ENCODE measurements at regions not wholly inside any gene's neighbourhood (a gene's known extent, or its start where the extent isn't known, plus 50 kb on each side); places are given as distances from the start of the nearest gene placed in this dataset.
"Not testable (repeated sequence)": the region's sequence is repeated elsewhere in the genome, so short reads cannot be mapped to it uniquely, and the experiment has no call there.

DNA sequence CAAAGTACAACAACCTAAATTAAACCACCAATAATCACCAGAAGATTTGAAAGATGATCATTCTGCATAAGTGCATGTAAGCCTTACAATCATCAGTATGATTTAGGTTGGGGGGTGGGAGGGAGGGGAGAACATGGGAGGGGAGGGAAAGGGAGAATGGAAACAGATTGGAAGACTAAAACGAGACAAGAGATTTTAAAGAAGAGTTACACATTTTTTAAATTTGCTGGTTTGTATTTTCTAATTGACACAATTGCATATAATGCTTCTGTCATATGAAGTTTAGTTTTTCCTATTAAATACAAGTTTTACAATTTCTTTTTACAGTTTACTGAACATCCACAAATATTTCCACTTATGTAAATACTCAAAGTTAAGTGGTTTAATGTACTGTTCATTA lies 2118.9 kb downstream of the PCDH9 start:
- no peak overlapping the region for H3K4me3 ChIP-seq
- intact Hi-C loops (cut with DNase I): no loop called here
- no peaks in the 10 kb centered on the region for H3K27me3 ChIP-seq
- WGBS, 2 donors: 44 to 62% methylated on average over 1 of the region's 1 CpG
- H3K4me1 ChIP-seq: no peaks in the 10 kb centered on the region
- TF ChIP-seq CTCF (IDR thresholded peaks at IDR 0.05): no peak
- no peaks in the 10 kb centered on the region for H3K36me3 ChIP-seq
- ATAC-seq (no peak), FAIRE-seq (no peak), DNase-seq (no peak)
- no peaks in the 10 kb centered on the region for H3K9me3 ChIP-seq
- no peak overlapping the region for H3K27ac ChIP-seq

- DNase-seq; H3K9me3 ChIP-seq; ATAC-seq; H3K27me3 ChIP-seq; intact Hi-C loops (cut with DNase I); H3K4me3 ChIP-seq; H3K36me3 ChIP-seq; H3K4me1 ChIP-seq; H3K27ac ChIP-seq; FAIRE-seq: not testable (repeated sequence)
- 56 to 67% methylated on average over 3 of the region's 3 CpGs for WGBS, 2 donors
These were observed 2125.7 kb downstream of the PCDH9 start for GRCh38 chr13:65104436-65104835.

- no peaks in the 10 kb centered on the region for H3K36me3 ChIP-seq
- TF ChIP-seq CTCF (IDR thresholded peaks at IDR 0.05): no peak
- ATAC-seq (no peak), DNase-seq (no peak), FAIRE-seq (no peak)
- H3K4me1 ChIP-seq: no peaks in the 10 kb centered on the region
- H3K27ac ChIP-seq: no peak overlapping the region
- H3K4me3 ChIP-seq: no peak overlapping the region
- intact Hi-C loops (cut with DNase I): no loop called here
- 75 to 80% methylated on average over 1 of the region's 1 CpG for WGBS, 2 donors
- H3K27me3 ChIP-seq: no peaks in the 10 kb centered on the region
- H3K9me3 ChIP-seq: no peaks in the 10 kb centered on the region
These were observed 2126.8 kb downstream of the PCDH9 start for GRCh38 chr13:65103351-65103750.

- no peak overlapping the region for H3K27ac ChIP-seq
- 55 to 71% methylated on average over 9 of the region's 9 CpGs for WGBS, 2 donors
- H3K4me3 ChIP-seq: no peak overlapping the region
- DNase-seq: no peak
- TF ChIP-seq CTCF (IDR thresholded peaks at IDR 0.05): no peak
- no peaks in the 10 kb centered on the region for H3K27me3 ChIP-seq
- no peaks in the 10 kb centered on the region for H3K4me1 ChIP-seq
- no peaks in the 10 kb centered on the region for H3K36me3 ChIP-seq
- no peak for ATAC-seq
- no peaks in the 10 kb centered on the region for H3K9me3 ChIP-seq
- FAIRE-seq: no peak
- intact Hi-C loops (cut with DNase I): no loop called here
These were observed 2134.7 kb downstream of the PCDH9 start for GRCh38 chr13:65095161-65096082.

DNA sequence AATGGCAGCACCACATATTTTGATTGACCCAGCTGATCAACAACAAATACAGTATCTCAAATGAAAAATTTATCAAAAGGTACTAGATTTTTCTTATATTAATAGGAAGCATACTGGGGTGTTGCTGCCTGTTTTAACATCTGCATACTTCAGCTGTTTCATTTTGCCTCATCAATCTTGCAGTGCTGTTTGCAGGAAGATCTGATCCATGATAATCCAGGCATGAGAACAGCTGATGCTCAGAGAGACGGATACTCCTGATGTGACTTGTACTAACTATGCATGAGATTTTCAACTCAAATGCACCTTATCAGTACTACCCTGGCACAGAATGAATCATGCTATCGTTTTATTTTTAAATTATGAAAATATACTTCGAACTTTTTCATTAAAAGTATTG lies 2136.8 kb downstream of the PCDH9 start:
- no peak overlapping the region for H3K4me3 ChIP-seq
- no peak overlapping the region for H3K27ac ChIP-seq
- DNase-seq: no peak
- H3K9me3 ChIP-seq: no peaks in the 10 kb centered on the region
- ATAC-seq: no peak
- H3K4me1 ChIP-seq: no peaks in the 10 kb centered on the region
- H3K27me3 ChIP-seq: no peaks in the 10 kb centered on the region
- H3K36me3 ChIP-seq: no peaks in the 10 kb centered on the region
- 37 to 48% methylated on average over 3 of the region's 3 CpGs for WGBS, 2 donors
- FAIRE-seq: no peak
- intact Hi-C loops (cut with DNase I): no loop called here
- TF ChIP-seq CTCF (IDR thresholded peaks at IDR 0.05): no peak

Measured in pancreas (tissue), 10 donors.